ENCODE measurements at regions not wholly inside any gene's neighbourhood (a gene's known extent, or its start where the extent isn't known, plus 50 kb on each side); places are given as distances from the start of the nearest gene placed in this dataset.

- no peak overlapping the region for H3K27ac ChIP-seq
- no peak overlapping the region for H3K4me2 ChIP-seq
- H3K4me3 ChIP-seq = no peak overlapping the region
- H3F3A ChIP-seq (ENCODE audit: insufficient read depth, low read depth) = no peaks in the 10 kb centered on the region
- H3K9me2 ChIP-seq (ENCODE audit: insufficient read depth) = no peaks in the 10 kb centered on the region
- H3K4me1 ChIP-seq (replicated peaks; ENCODE audit: insufficient read depth) = no peaks in the 10 kb centered on the region
- H4K20me1 ChIP-seq (ENCODE audit: insufficient read depth) = no peaks in the 10 kb centered on the region
- TF ChIP-seq CTCF (conservative IDR thresholded peaks at IDR 0.05) (no peak), EZH2 (IDR thresholded peaks at IDR 0.05; ENCODE audit: low read depth) (no peak)
- no peaks in the 10 kb centered on the region for H3K36me3 ChIP-seq (ENCODE audit: low read depth)
- ChIA-PET CTCF (no interaction called here), POLR2A (ENCODE audit: unreplicated experiment) (no interaction called here)
- intact Hi-C loops (cut with micrococcal nuclease; ENCODE audit: unreplicated experiment) = no loop called here
- H2AFZ ChIP-seq = no peak overlapping the region
- no peaks in the 10 kb centered on the region for H3K79me2 ChIP-seq (ENCODE audit: low read depth)
- DNase-seq = no peak
- BruUV-seq (replicated peaks) = no TSS peak
- no peaks in the 10 kb centered on the region for H3K27me3 ChIP-seq (ENCODE audit: insufficient read depth, low read depth)
- H3K9me3 ChIP-seq (ENCODE audit: insufficient read depth, low read depth) = peaks cover 9% of the 10 kb centered on the region; the same call in 1 of the 2 replicates
These were observed 125.7 kb upstream of the NBEA start for GRCh38 chr13:34816245-34816884.

GRCh38 chr13:34816908-34817665 is 125.0 kb upstream of the NBEA start:
- Histone ChIP-seq H3K4me1 (replicated peaks; ENCODE audit: insufficient read depth) (no peaks in the 10 kb centered on the region), H3K4me2 (no peak overlapping the region), H3K4me3 (no peak overlapping the region), H3K79me2 (ENCODE audit: low read depth) (no peaks in the 10 kb centered on the region), H4K20me1 (ENCODE audit: insufficient read depth) (no peaks in the 10 kb centered on the region), H3K9me3 (ENCODE audit: insufficient read depth, low read depth) (peaks cover 9% of the 10 kb centered on the region; the same call in 1 of the 2 replicates), H3K36me3 (ENCODE audit: low read depth) (no peaks in the 10 kb centered on the region), H3K9me2 (ENCODE audit: insufficient read depth) (no peaks in the 10 kb centered on the region), H3K27ac (no peak overlapping the region), H2AFZ (no peak overlapping the region), H3F3A (ENCODE audit: insufficient read depth, low read depth) (no peaks in the 10 kb centered on the region), H3K27me3 (ENCODE audit: insufficient read depth, low read depth) (no peaks in the 10 kb centered on the region)
- ChIA-PET CTCF (no interaction called here), POLR2A (ENCODE audit: unreplicated experiment) (no interaction called here)
- no TSS peak for BruUV-seq (replicated peaks)
- TF ChIP-seq CTCF (conservative IDR thresholded peaks at IDR 0.05) (no peak), EZH2 (IDR thresholded peaks at IDR 0.05; ENCODE audit: low read depth) (no peak)
- no peak for DNase-seq
- intact Hi-C loops (cut with micrococcal nuclease; ENCODE audit: unreplicated experiment) = no loop called here

- Histone ChIP-seq H3K9me3 (ENCODE audit: insufficient read depth, low read depth) (no peaks in the 10 kb centered on the region), H4K20me1 (ENCODE audit: insufficient read depth) (no peaks in the 10 kb centered on the region), H3K79me2 (ENCODE audit: low read depth) (no peaks in the 10 kb centered on the region), H3K27me3 (ENCODE audit: insufficient read depth, low read depth) (no peaks in the 10 kb centered on the region), H3K4me3 (no peak overlapping the region), H2AFZ (no peak overlapping the region), H3K36me3 (ENCODE audit: low read depth) (no peaks in the 10 kb centered on the region), H3F3A (ENCODE audit: insufficient read depth, low read depth) (no peaks in the 10 kb centered on the region), H3K9me2 (ENCODE audit: insufficient read depth) (no peaks in the 10 kb centered on the region), H3K4me2 (no peak overlapping the region), H3K27ac (no peak overlapping the region), H3K4me1 (replicated peaks; ENCODE audit: insufficient read depth) (no peaks in the 10 kb centered on the region)
- ChIA-PET CTCF (no interaction called here), POLR2A (ENCODE audit: unreplicated experiment) (no interaction called here)
- intact Hi-C loops (cut with micrococcal nuclease; ENCODE audit: unreplicated experiment) = no loop called here
- no peak for DNase-seq
- no TSS peak for BruUV-seq (replicated peaks)
- TF ChIP-seq EZH2 (IDR thresholded peaks at IDR 0.05; ENCODE audit: low read depth) (no peak), CTCF (conservative IDR thresholded peaks at IDR 0.05) (no peak)
These were observed 119.4 kb upstream of the NBEA start for GRCh38 chr13:34822650-34823049.
